Kidney epithelial cell (primary cell): ENCODE measurements at regions not wholly inside any gene's neighbourhood (a gene's known extent, or its start where the extent isn't known, plus 50 kb on each side); places are given as distances from the start of the nearest gene placed in this dataset.

Experiments used
- DNase-seq: peaks from one replicate; pipeline ENCODE4 v3.0.0-alpha.2; 2010; ENCODE audit warnings: low read depth
- H3K27me3 ChIP-seq: 2 replicates; pipeline ENCODE4 v1.6.0; 2011; ENCODE audit warnings: low read length; ENCODE audit not compliant: control insufficient read depth, insufficient read depth
- H3K36me3 ChIP-seq: 2 replicates; pipeline ENCODE4 v1.5.1; 2011; ENCODE audit warnings: low read length; ENCODE audit not compliant: control insufficient read depth, insufficient read depth
- H3K4me3 ChIP-seq: 2 replicates; pipeline ENCODE4 v1.5.1; 2011; ENCODE audit warnings: low read depth, mild to moderate bottlenecking, control low read depth, low read length
- TF ChIP-seq, protein P1 (sequence below): IDR thresholded peaks from 2 replicates; pipeline ENCODE4 v1.5.1; 2011; ENCODE audit warnings: mild to moderate bottlenecking, moderate library complexity, low read length, control low read depth, inconsistent platforms; ENCODE audit not compliant: insufficient read depth, poor library complexity, severe bottlenecking

DNA sequence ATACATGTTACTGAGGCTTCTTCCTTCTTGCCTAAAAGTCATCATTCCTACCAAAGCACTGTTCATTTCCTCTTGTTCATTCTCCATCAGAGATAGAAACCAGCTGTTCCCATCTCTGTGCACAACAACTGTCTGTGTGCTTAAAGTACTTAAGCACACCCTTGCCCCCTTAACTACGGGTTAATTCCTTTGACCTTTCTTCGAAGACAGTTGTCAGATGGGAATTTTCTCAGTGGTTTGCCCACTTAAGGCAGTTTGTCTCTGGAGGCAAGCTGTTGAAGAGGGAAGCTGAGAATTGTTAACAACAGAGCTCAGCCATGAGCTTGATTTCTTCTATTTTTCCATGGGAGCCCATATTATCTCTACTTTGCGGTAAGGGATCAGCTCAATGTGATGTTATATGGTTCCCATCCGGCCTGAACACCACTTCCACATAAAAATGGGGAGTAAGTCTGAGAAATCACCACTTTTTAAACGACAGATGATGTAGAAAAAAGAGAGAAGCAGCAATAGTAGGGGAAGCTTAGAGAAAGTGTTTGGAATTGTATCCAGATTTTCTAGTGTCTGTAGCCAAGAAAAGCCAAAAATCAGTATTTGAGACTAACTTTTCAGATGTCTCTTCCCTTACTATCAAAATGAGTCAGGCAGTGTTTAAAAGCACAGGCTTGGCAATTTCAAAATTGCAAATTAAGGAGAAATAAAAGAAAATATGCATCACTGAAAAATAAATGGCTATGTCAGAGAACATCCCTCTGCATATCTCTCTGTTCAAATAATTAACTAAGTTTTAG, 194.4 kb downstream of the SLIT2 start:
- DNase-seq = no peak
- H3K36me3 ChIP-seq = no peaks in the 10 kb centered on the region
- no peaks in the 10 kb centered on the region for H3K27me3 ChIP-seq
- TF ChIP-seq, protein P1, sequence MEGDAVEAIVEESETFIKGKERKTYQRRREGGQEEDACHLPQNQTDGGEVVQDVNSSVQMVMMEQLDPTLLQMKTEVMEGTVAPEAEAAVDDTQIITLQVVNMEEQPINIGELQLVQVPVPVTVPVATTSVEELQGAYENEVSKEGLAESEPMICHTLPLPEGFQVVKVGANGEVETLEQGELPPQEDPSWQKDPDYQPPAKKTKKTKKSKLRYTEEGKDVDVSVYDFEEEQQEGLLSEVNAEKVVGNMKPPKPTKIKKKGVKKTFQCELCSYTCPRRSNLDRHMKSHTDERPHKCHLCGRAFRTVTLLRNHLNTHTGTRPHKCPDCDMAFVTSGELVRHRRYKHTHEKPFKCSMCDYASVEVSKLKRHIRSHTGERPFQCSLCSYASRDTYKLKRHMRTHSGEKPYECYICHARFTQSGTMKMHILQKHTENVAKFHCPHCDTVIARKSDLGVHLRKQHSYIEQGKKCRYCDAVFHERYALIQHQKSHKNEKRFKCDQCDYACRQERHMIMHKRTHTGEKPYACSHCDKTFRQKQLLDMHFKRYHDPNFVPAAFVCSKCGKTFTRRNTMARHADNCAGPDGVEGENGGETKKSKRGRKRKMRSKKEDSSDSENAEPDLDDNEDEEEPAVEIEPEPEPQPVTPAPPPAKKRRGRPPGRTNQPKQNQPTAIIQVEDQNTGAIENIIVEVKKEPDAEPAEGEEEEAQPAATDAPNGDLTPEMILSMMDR = no peak
- H3K4me3 ChIP-seq = no peak overlapping the region

DNA sequence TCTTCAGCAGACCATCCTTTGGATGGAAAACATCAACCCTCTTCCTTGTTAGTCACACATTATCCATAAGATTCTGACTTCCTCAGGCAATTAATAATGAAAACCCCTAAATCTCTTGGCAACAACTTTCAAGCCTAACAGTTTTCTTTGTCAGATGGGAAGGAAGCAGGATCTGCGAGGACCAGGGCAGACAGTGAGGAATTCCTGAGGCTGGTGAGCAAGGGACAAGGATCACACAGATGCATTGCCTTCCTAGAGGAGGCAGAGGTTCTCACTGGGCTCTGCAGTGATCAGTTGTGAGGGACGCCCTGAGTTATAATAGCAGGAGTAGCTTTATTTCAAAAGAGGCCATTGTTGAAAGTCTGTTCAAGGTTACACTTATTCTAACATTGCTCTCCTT, 195.4 kb downstream of the SLIT2 start:
- Histone ChIP-seq H3K27me3 (no peaks in the 10 kb centered on the region), H3K36me3 (no peaks in the 10 kb centered on the region), H3K4me3 (no peak overlapping the region)
- TF ChIP-seq, protein P1 = no peak
- no peak for DNase-seq

DNA sequence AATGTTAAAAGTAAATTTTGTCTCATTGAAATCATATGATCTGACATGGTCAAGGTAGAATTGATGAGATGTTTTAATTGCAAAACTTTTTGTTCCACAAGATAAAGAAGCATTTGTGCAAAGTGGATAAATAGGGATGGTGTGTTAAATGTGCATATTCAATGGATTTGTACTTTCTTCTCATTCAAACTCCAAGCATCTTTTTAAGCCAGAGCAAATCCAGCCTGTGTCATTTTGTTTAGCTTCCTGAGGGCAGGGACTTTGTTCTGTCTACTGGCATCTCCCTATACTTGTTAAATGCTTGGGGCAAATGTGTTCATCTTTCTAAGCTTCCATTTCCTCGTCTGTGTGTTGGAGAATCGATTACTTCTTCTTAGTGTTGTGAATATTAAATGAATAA, 200.3 kb downstream of the SLIT2 start:
- no peak for DNase-seq

DNA sequence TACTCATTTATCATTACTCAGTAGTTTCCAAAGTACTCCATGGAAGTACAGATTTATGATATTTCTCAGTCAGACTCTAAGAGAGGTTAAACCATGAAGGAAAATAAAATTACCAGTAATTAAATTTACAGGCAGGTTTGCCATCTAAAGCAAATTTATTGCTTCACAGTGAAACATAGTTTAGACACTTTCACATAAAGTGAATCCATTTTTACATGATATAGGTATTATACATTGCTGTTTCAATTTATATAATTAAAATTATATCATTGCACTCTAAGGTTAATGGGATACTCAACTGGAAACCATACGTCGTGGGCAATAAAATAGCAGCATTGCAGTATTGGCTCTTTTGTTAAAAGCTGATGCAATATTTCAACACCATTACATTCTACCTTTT, 202.8 kb downstream of the SLIT2 start:
- TF ChIP-seq, protein P1 = no peak

More for the DNA sequence above, 200.3 kb downstream of the SLIT2 start:
- H3K4me3 ChIP-seq = no peak overlapping the region
- no peaks in the 10 kb centered on the region for H3K27me3 ChIP-seq
- TF ChIP-seq, protein P1 = no peak
- H3K36me3 ChIP-seq = no peaks in the 10 kb centered on the region

DNA sequence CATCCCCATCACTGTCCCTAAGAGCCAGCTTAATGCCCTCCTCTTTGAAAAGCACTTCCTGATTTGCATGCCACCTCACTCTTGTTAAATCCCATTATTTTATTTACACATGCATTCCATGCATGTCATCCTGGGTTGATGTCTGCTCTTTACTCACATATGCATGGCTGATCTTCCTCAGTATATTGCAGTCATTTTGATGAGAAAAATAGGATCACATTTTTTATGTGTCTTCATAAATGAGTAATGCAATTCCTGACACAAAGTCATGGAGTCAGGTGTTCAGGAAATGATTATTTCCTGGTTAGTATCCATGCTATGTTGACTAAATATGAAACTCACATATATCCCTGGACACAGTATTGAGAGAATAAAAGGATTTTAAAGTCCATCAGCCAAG, 204.7 kb downstream of the SLIT2 start:
- Histone ChIP-seq H3K27me3 (no peaks in the 10 kb centered on the region), H3K4me3 (no peak overlapping the region), H3K36me3 (no peaks in the 10 kb centered on the region)
- no peak for DNase-seq
- TF ChIP-seq, protein P1 = no peak

More for the DNA sequence above, 202.8 kb downstream of the SLIT2 start:
- H3K4me3 ChIP-seq = no peak overlapping the region
- no peaks in the 10 kb centered on the region for H3K36me3 ChIP-seq
- no peak for DNase-seq
- no peaks in the 10 kb centered on the region for H3K27me3 ChIP-seq
